ENCODE measurements at regions not wholly inside any gene's neighbourhood (a gene's known extent, or its start where the extent isn't known, plus 50 kb on each side); places are given as distances from the start of the nearest gene placed in this dataset.

GRCh38 chr2:226556050-226556449 is 243.6 kb downstream of the IRS1 start:
- H3K27me3 Mint-ChIP-seq (ENCODE audit: low read depth) = no peaks in the 10 kb centered on the region

More at GRCh38 chr2:226556050-226556449, 243.6 kb downstream of the IRS1 start:
- H2AK5ac ChIP-seq (ENCODE audit: insufficient read length, low read length) = no peak overlapping the region
- Mint-ChIP-seq H3K9me3 (no peaks in the 10 kb centered on the region), H3K36me3 (ENCODE audit: insufficient read depth in 1 of 3, low read depth in 3 of 3) (no peaks in the 10 kb centered on the region), H3K27ac (no peak overlapping the region), H3K4me3 (no peak overlapping the region), H3K4me1 (peaks cover 18 to 25% of the 10 kb centered on the region in 2 experiments)
- DNase-seq = no peak
- H4K8ac ChIP-seq (replicated peaks; ENCODE audit: insufficient read length, low read depth, low read length) = no peak overlapping the region
- no peak overlapping the region for H3K9ac ChIP-seq (ENCODE audit: extremely low read depth, insufficient read length, low read length)
- H3K14ac ChIP-seq (ENCODE audit: insufficient read depth, low read length) = no peak overlapping the region
- H2BK120ac ChIP-seq (ENCODE audit: low read depth, low read length, poor library complexity, severe bottlenecking) = no peak overlapping the region
- no peak overlapping the region for H2BK15ac ChIP-seq (ENCODE audit: low read depth, low read length)
- TF ChIP-seq CTCF (conservative IDR thresholded peaks at IDR 0.05) = no peak
- no peak overlapping the region for H2BK5ac ChIP-seq (ENCODE audit: insufficient read length, low read length)
- H3K56ac ChIP-seq (ENCODE audit: insufficient read length, low read depth, low read length) = no peak overlapping the region
- H3K27ac ChIP-seq (ENCODE audit: insufficient read length, low read depth, low read length) = no peak overlapping the region
- no peak overlapping the region for H2AFZ ChIP-seq (ENCODE audit: low read length)
- H3K4me1 ChIP-seq (ENCODE audit: insufficient read depth, low read length) = peaks cover 7% of the 10 kb centered on the region; the same call in 1 of the 2 replicates
- no CpG with 5 or more reads among the region's 4 CpGs for WGBS (ENCODE audit: extremely low coverage, insufficient read length, low lambda C conversion rate)
- no peak overlapping the region for H2BK12ac ChIP-seq (ENCODE audit: insufficient read length, low read depth, low read length)
- no peaks in the 10 kb centered on the region for H3K9me3 ChIP-seq (ENCODE audit: control insufficient read depth, low read depth, low read length)
- no peak overlapping the region for H4K91ac ChIP-seq (ENCODE audit: insufficient read length, low read depth, low read length)
- H3K79me2 ChIP-seq (ENCODE audit: insufficient read depth, low read length) = no peaks in the 10 kb centered on the region
- H3K4ac ChIP-seq (ENCODE audit: low read depth, low read length) = no peak overlapping the region
- H3K27me3 ChIP-seq (ENCODE audit: insufficient read depth, low read length) = no peaks in the 10 kb centered on the region
- H3K23ac ChIP-seq (ENCODE audit: insufficient read length, low read depth, low read length) = no peak overlapping the region
- no peak overlapping the region for H3K18ac ChIP-seq (ENCODE audit: insufficient read length, low read depth, low read length)
- no peaks in the 10 kb centered on the region for H4K20me1 ChIP-seq (ENCODE audit: control insufficient read depth, insufficient read depth, insufficient read length)
- no peaks in the 10 kb centered on the region for H3K79me1 ChIP-seq (ENCODE audit: insufficient read depth, low read depth, low read length, poor library complexity, severe bottlenecking)
- no peak overlapping the region for H3K4me2 ChIP-seq (ENCODE audit: insufficient read depth, insufficient read length, low read length)
- no peak overlapping the region for H2BK20ac ChIP-seq (ENCODE audit: low read depth, low read length, poor library complexity, severe bottlenecking)
- no peak overlapping the region for H4K5ac ChIP-seq (ENCODE audit: insufficient read length, low read depth, low read length)
- no peak overlapping the region for H3T11ph ChIP-seq (ENCODE audit: low read length)
- no peaks in the 10 kb centered on the region for H3K23me2 ChIP-seq (ENCODE audit: insufficient read length, low read depth, low read length, poor library complexity, severe bottlenecking)

All from H9 (cell line).